GM23338 (cell line): ENCODE measurements at regions not wholly inside any gene's neighbourhood (a gene's known extent, or its start where the extent isn't known, plus 50 kb on each side); places are given as distances from the start of the nearest gene placed in this dataset.

Experiments used
- ATAC-seq: fragments of 200-7000 bp; cut with Tn5 transposase; 3 replicates; pipeline ENCODE4 v1.9.1; 2020
- DNase-seq: peaks from one replicate; pipeline ENCODE4 v3.0.0-alpha.2; 2015; ENCODE audit warnings: low spot score
- H2AFZ ChIP-seq: fragments of 200-600 bp; sonication (generic); 2 replicates; pipeline ENCODE4 v1.8.0; 2016; ENCODE audit warnings: antibody characterized with exemption, mild to moderate bottlenecking, moderate library complexity
- H3F3A ChIP-seq: fragments of 200-600 bp; sonication (generic); replicated peaks from 2 replicates; pipeline ENCODE4 v1.8.0; 2017; ENCODE audit warnings: antibody characterized with exemption, mixed run types, low read depth
- H3K27ac ChIP-seq: fragments of 200-600 bp; sonication (generic); 2 replicates; pipeline ENCODE4 v1.6.1; 2016; ENCODE audit warnings: low read depth
- H3K27me3 ChIP-seq: fragments of 200-600 bp; sonication (generic); 2 replicates; pipeline ENCODE4 v1.8.0; 2016; ENCODE audit warnings: mild to moderate bottlenecking, mixed run types, moderate library complexity; ENCODE audit not compliant: insufficient read depth
- H3K36me3 ChIP-seq: fragments of 200-600 bp; sonication (generic); 2 replicates; pipeline ENCODE4 v1.8.0; 2016; ENCODE audit warnings: mild to moderate bottlenecking; ENCODE audit not compliant: insufficient read depth
- H3K4me1 ChIP-seq: fragments of 200-600 bp; sonication (generic); 2 replicates; pipeline ENCODE4 v1.8.0; 2016; ENCODE audit warnings: mild to moderate bottlenecking, moderate library complexity; ENCODE audit not compliant: insufficient read depth
- H3K4me2 ChIP-seq: fragments of 200-600 bp; sonication (generic); 2 replicates; pipeline ENCODE4 v1.7.1; 2017; ENCODE audit warnings: mixed run types
- H3K4me3 ChIP-seq: fragments of 200-600 bp; sonication (generic); 2 replicates; pipeline ENCODE4 v1.6.1; 2016; ENCODE audit warnings: mixed run types
- H3K79me2 ChIP-seq: fragments of 200-600 bp; sonication (generic); replicated peaks from 2 replicates; pipeline ENCODE4 v1.8.0; 2017; ENCODE audit warnings: mild to moderate bottlenecking; ENCODE audit not compliant: insufficient read depth
- H3K9me2 ChIP-seq: fragments of 200-600 bp; sonication (generic); 2 replicates; pipeline ENCODE4 v1.8.0; 2017; ENCODE audit not compliant: insufficient read depth
- H4K20me1 ChIP-seq: fragments of 200-600 bp; sonication (generic); replicated peaks from 2 replicates; pipeline ENCODE4 v1.8.0; 2017; ENCODE audit warnings: mild to moderate bottlenecking; ENCODE audit not compliant: insufficient read depth
- H3K27ac Mint-ChIP-seq: 2 replicates; pipeline ENCODE4 v1.8.0; 2020; ENCODE audit warnings: inconsistent platforms, mild to moderate bottlenecking, moderate library complexity, mixed read lengths
- H3K27me3 Mint-ChIP-seq: 3 replicates; pipeline ENCODE4 v1.8.0; 2022; ENCODE audit warnings: low read depth, mild to moderate bottlenecking, moderate library complexity, mixed read lengths, inconsistent platforms; ENCODE audit not compliant: insufficient read depth, poor library complexity
- H3K36me3 Mint-ChIP-seq: 3 replicates; pipeline ENCODE4 v1.8.0; 2021; ENCODE audit warnings: low read depth, mild to moderate bottlenecking, inconsistent platforms, moderate library complexity, mixed read lengths
- H3K4me1 Mint-ChIP-seq: 3 replicates; pipeline ENCODE4 v1.8.0; 2020; ENCODE audit warnings: mild to moderate bottlenecking, inconsistent platforms, mixed read lengths
- H3K4me3 Mint-ChIP-seq: 3 replicates; pipeline ENCODE4 v1.8.0; 2021; ENCODE audit warnings: moderate library complexity, mild to moderate bottlenecking, inconsistent platforms, mixed read lengths
- H3K9me3 Mint-ChIP-seq: 3 replicates; pipeline ENCODE4 v1.8.0; 2020; ENCODE audit warnings: moderate library complexity, mild to moderate bottlenecking, inconsistent platforms, mixed read lengths
- ETS1 ChIP-seq: IDR thresholded peaks from 2 replicates; pipeline ENCODE4 v1.6.1; 2016; ENCODE audit warnings: antibody characterized with exemption
- EZH2 ChIP-seq: fragments of 200-600 bp; sonication (generic); IDR thresholded peaks from one replicate; pipeline ENCODE4 v1.8.0; 2017; ENCODE audit warnings: antibody characterized with exemption, mild to moderate bottlenecking, low read depth; ENCODE audit not compliant: unreplicated experiment
- EZH2phosphoT487 ChIP-seq: fragments of 200-600 bp; sonication (generic); IDR thresholded peaks from one replicate; pipeline ENCODE4 v1.8.1; 2018; ENCODE audit warnings: antibody characterized with exemption; ENCODE audit not compliant: unreplicated experiment
- POLR2AphosphoS5 ChIP-seq: IDR thresholded peaks from 2 replicates; pipeline ENCODE4 v1.6.1; 2016; ENCODE audit warnings: antibody characterized with exemption, low read depth
- REST ChIP-seq: IDR thresholded peaks from one replicate; pipeline ENCODE4 v1.6.1; 2018; ENCODE audit warnings: antibody characterized with exemption; ENCODE audit not compliant: unreplicated experiment
- STAT1 ChIP-seq: IDR thresholded peaks from one replicate; pipeline ENCODE4 v1.6.1; 2016; ENCODE audit warnings: antibody characterized with exemption; ENCODE audit not compliant: unreplicated experiment
- ZNF114 ChIP-seq: fragments of 250-450 bp; sonication (Bioruptor Pico); IDR thresholded peaks from 2 replicates; pipeline ENCODE4 v1.5.0; 2020; ENCODE audit warnings: mild to moderate bottlenecking, moderate library complexity
- ZNF462 ChIP-seq: fragments of 250-450 bp; sonication (Bioruptor Pico); IDR thresholded peaks from 2 replicates; pipeline ENCODE4 v1.5.0; 2020; ENCODE audit warnings: mild to moderate bottlenecking, moderate library complexity

- TF ChIP-seq ZNF462 (CRISPR knock-in tag): no peak
- no peak for TF ChIP-seq ZNF114 (CRISPR knock-in tag)
- no peak for TF ChIP-seq EZH2phosphoT487
- TF ChIP-seq EZH2: no peak
These were observed 191.7 kb downstream of the CXCL12 start (continued) for GRCh38 chr10:44193166-44193565.

- Histone ChIP-seq H4K20me1 (no peaks in the 10 kb centered on the region), H3K36me3 (no peaks in the 10 kb centered on the region), H3K4me3 (no peak overlapping the region), H3K79me2 (no peaks in the 10 kb centered on the region), H3K9me2 (peaks cover 5% of the 10 kb centered on the region; the same call in 1 of the 2 replicates), H3K27me3 (no peaks in the 10 kb centered on the region), H2AFZ (no peak overlapping the region), H3K4me1 (no peaks in the 10 kb centered on the region), H3K27ac (no peak overlapping the region), H3F3A (no peaks in the 10 kb centered on the region), H3K4me2 (no peak overlapping the region)
- no peaks in the 10 kb centered on the region; the same call in 2 of the 3 replicates for H3K36me3 Mint-ChIP-seq
- no peaks in the 10 kb centered on the region; the same call in none of the 3 replicates for H3K9me3 Mint-ChIP-seq
- no peak overlapping the region for H3K27ac Mint-ChIP-seq
- ATAC-seq (no peak), DNase-seq (no peak)
- peaks cover 3% of the 10 kb centered on the region; the same call in 1 of the 3 replicates for H3K4me1 Mint-ChIP-seq
- no peak overlapping the region for H3K4me3 Mint-ChIP-seq
- no peaks in the 10 kb centered on the region for H3K27me3 Mint-ChIP-seq
- TF ChIP-seq REST: no peak
- TF ChIP-seq STAT1: no peak
- TF ChIP-seq POLR2AphosphoS5: no peak
- no peak for TF ChIP-seq ETS1
- TF ChIP-seq ZNF114 (CRISPR knock-in tag): no peak
- no peak for TF ChIP-seq EZH2
These were observed 192.5 kb downstream of the CXCL12 start for GRCh38 chr10:44192435-44192834.
